Stimulated activated CD4-positive, alpha-beta T cell treated with anti-CD3 and anti-CD28 coated beads, Interleukin-1b, Interleukin-23, amount 100 ng/mL, for 24 hours (primary cell): ENCODE measurements at regions not wholly inside any gene's neighbourhood (a gene's known extent, or its start where the extent isn't known, plus 50 kb on each side); places are given as distances from the start of the nearest gene placed in this dataset.

Source experiments
- DNase-seq, 4 experiments: peaks; one replicate each; pipeline ENCODE4 v3.0.0-alpha.2; 2020; ENCODE audit warnings: low read depth in 4 of 4, low spot score in 1 of 4

DNA sequence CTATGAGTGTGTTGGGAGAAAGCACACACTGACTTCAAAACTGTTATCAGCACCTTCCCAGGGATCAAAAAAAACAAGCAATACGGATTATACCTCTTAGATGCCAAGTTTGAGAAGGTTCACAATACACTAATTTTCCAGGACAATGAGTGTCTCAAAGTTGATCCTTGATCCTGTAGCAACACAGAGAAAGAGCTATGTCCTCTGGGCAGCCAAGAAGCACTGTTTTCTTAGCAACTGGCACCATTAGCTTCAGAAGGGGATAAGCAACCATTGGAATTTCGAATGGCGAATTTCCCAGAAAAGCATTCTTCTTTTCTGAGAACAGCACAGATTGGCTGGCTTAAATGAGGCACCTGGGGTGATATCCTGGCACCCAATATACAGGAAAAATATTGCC lies 270.3 kb upstream of the RORA start:
- DNase-seq: no peak

DNA sequence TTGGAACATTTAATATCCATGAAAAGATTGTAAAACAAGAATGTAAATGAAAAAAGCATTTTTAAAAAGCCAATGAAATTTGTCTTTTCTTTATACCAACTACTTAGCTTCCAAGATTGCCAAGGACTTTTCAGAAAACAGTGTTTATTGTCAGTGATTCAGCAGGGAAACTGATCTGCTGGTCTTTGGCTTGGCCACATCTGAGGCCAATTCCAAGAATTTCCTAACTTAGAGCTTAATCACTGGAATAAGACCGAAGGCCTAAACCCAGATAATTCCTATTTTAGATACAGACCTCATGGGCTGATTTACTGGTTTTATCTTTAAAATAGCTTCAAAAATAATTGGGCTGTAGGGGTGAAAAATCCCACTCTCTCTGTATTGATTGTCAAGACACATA lies 260.5 kb upstream of the RORA start:
- DNase-seq: no peak

DNA sequence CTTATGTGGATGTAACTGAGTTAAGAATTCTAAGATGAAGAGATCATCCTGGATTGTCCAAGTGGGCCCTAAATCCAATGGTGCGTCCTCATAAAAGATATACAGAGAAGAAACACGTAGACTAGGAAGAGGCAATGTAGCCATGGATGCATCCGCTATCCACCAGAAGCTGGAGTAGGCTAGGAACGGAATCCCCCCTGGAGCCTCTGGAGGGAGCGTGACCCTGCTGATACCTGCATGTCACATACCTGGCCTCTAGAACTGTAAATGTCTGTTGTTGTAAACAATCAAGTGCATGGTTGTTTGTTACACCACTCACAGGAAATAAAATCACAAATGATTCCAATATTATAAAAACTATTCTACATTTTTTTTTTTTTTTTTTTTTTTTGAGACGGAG lies 254.5 kb upstream of the RORA start:
- no peak for DNase-seq

DNA sequence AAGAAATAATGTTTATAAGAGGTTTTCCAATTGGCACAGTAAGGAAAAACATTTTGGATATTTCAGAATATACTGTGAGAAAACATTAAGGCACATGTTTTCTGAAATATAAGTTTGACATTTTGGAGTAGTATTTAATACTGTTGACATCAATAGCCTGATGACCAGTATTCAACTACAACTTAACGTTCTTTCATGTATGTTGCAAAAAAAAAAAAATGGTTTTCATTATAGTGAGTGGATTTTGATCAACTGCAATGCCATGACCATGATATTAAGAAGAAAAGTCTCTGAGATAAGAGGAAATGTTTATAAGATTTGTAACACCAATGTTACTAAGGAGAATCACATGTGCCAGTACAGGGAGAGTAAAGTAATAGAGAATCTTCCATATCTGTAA lies 252.8 kb upstream of the RORA start:
- DNase-seq: no peak

DNA sequence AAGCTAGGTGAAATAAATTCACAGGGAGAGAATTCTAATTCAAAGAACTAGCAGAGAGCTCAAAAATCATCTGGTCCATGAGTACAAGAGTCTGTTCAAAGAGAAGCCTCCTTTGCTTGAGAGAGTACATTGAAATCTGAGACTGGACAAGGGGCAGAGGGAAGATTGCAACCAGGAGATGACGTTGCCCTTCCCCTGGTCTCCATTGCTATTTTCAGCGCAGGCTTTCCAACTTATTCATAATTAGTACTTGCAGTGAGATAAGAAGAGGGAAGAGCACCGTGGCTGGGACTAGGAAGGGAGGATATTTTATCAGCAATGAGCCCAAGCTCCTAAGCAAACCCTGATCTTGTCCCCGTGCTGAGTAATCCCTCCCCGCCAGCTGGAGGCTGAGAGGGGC lies 251.8 kb upstream of the RORA start:
- DNase-seq: no peak

DNA sequence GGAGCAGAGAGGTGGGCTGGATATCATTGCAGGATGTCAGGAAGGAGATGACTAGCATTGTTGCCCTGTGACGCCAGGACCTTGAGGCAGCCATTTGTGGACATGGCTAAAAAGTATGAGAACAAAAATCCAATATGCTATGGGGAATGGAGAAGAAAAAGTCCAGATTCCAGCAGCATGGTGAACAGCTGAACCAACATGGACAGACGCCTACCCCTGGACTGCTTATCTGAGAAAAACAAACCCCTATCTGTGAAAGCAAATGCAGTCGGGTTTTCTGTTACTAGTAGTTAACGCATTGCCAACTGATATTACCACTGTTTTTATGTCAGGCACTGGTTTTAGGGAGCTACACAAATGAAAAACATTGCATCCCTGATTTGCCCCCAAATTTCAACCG lies 251.2 kb upstream of the RORA start:
- DNase-seq: no peak

DNA sequence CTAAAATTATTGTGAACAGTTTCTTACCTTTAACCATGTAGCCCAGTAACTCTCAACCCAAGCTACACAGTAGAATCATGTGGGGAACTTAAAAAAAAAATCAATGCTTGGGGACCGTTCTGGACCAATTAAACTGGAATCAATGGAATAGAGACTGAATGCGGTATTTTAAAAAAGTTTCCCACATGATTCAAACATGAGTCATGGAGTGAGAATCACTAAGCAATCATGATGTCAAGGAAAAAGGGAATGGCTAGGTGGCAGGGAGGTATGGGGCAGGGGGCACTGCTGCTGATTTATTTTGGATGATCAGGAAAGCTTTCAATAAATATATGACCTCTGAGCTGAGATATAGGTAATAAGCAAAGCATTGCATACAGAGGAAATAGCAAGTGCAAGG lies 250.5 kb upstream of the RORA start:
- DNase-seq: no peak

DNA sequence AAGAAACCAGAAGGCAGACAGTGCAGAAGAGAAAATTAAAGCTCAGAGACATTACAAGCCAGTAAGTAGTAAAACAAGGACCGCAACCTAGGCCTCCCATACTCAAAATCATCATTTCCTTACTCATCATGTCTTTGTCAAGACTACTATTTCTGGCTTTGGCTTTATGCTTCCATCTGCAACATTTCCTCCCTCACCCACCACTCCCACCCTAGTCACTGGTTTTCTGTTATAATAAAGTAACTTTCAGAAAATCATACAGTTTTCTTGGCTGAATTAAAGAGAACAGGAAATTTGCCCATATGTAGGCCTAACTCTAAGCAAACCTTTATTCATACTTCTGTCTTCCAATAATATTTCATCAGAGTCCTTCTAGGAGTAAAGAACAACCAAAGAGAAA lies 247.6 kb upstream of the RORA start:
- no peak for DNase-seq

DNA sequence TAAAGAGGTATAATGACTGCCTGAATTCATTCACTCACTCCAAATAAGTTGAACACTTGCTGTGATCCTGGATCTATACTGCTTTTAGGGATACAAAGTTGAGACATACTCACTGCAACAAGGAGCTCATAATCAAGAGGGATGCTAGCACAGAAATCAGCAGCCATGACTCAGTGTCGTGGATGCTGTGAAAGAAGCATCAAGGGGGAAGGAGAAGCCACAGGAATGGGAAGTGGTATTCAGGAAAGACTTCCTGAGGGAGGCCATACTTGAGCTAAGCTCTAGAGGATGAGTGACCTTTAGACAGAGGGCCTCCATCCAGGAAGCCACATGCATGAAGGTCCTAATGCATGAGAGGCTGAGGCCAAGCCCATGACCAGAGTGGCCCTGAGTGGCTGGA lies 245.7 kb upstream of the RORA start:
- no peak for DNase-seq

DNA sequence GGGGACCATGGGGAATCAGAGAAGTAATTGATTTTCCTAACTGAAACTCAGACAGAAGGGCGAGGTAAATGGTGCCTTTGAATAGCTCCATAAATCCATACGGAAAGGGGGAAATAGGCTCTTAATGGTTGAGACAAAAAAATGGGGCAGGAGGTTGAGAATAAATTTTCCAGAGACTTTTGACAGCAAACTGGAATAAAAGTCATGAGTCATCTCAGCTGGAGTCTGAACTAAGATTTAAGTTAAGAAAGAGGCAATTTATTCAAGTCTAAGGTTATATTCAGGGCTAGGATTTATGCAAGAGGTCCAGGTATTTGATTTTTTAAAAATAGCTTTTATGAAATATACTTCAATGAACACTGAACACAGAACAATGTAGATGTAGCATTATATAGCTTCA lies 238.7 kb upstream of the RORA start:
- DNase-seq: no peak

DNA sequence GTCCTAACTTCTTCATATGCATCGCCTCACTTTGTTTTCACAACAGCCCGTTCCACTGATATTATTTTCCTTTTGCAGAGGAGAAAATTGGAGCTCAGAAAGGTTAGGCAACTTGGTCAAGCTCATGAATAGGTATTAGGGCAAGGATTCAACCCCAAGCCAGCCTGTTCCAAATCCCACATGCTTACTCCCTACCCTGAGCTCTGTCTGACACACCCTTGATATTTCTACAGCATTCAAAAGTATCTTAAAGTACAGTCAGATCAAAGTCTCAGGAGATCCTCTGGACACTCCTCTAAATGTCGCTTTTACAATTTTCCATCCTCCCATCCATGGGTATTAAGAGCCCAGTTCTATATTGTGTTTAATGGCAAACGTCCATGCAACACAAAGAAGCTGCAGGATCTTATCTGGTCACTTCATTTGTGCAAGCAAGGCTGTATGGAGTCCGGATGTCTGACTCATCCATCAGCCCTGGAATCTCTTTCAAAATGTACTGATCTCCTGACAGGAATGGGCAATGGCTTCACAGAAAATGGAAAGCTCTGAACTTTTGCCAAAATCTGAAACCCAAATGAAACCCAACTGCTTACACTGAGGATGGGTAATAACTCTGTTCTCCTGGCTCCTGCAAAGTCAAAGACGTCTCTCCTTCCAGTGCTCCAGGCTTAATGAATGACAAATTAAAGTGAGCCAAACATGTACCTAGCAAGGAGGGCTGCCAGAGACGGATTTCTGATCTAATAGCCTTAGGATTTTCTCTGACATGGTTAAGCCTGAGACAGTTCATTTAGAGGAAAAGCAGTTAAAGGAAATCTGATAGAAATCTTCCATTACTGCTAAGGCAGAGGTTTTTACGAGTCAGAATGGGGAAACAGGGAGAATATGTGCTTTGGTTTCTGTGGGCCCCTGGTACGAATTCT lies 230.9 kb upstream of the RORA start:
- DNase-seq: no peak

DNA sequence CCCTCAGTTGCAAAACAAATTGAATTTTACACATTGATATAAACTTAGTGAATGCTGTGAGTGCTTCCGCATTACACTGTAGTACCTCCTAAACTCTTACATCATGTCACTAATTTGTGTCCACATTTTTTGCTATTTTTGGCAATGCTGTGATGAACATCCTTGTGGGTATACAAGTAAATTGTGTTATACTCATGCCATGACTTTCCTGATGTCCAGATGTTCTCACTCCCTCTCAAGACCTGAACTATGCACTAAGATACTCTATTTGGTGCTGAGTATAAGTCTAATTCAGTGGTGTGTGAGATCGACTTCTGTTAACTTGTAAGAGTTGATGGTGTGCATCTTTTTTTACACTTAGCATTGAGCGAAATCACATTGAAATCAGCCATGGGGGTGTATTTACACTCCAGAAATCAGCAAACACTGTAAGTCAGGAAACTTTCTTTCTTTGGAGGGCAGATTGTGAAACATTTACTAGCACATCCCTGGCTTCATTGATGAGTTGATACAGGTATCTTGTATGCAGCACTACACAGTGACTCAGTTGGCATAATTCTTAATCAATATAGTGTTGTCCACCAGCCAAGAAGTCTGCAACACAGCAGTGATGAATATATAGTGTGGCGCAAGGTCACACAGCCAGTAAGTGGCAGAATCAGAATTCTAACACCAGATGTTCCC lies 228.1 kb upstream of the RORA start:
- no peak for DNase-seq

DNA sequence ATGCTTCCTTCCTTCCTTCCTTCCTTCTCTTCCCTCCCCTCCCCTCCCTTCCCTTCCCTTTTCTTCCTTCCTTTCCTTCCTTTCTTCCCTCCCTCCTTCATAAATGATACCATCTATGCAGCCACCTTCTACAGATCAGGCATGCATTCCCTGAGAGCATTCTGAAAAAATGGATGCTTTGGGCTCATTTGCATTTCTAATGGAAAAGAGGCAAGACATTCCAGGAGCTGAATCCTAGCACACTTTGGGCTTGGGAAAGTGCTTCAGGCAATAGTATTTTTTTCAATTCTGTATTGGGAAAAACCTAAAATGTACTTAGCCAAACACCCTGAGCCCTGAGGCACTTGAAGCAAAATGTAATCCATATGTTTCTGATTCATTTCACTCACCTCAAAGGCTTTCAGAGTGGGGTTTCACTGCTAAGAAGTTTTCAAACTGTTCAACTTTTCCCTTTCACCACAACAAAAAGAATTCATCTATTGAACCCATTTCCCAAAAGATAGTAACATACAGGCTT lies 220.1 kb upstream of the RORA start:
- no peak for DNase-seq

DNA sequence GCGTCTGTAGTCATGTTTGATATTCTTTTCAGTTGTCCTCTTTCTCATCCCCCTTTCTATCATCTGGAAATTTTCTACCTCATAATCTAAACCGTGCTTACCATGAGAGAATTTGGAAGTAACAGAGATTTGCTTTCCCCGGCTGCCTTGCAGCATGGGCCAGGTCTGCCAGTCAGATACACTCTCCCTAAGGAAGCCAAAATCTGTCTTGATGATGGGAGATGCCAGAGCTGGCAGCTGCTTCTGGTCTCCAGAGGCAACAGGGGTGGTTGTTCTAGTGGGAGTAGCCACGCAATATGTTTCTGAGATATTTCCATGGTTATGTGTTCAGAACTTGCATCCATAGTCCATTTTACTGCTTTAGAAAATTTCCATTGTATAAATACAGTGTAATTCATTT lies 218.9 kb upstream of the RORA start:
- no peak for DNase-seq

DNA sequence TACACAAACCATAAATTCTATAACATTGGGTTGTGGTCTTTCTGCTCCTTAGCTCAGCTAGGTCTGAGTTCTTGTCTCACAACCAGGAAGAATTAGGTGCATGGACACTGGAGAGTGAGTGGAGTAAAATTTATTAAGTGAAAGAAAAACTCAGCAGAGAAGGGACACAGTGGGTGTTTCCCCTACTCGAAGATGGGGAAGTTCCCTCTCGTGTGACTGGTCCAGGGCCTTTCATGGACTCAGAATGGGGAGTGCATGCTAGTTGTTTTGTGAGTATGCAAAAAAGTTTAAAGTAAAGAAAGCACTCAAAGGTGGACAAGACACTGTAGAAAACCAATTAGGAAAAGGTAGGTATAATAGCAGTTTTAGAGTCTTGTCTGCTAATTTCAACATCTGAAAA lies 215.5 kb upstream of the RORA start:
- DNase-seq: no peak

DNA sequence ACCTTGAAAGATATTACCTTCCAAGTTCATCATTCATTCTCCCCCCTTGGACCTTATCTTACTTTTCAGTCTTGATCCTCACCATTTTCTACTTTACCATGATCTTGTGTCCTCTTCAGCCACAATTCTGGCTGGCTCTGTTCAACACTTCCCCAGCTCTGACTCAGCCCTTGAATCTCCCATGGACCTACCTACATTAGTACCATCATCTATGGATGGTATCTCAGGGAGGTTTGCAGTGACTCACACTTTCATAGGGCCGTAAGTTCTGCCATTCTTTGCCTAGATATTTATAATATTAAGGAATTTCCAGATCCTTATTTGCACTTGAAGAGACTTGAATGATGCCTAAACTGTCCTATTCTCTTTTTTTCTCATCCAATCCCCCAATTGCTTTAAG lies 213.7 kb upstream of the RORA start:
- no peak for DNase-seq

DNA sequence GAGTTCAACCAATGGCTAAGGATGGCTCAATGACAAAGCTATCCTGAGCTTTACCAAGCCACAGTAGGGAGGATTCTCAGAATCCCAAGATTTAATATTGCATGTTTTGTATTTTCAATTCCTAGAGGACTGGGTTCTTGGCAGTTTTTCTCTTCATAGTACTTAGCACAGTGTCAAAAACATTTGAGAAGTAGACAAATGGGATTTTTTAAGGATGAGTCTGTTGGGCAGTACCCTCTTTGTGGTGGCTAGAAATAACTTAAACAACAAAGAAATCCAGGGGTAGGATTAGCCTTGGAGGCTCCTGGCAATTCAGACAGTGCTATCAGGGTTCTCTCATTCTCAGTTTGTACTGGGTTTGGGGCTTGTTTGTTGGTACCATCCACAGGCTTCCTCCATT lies 212.8 kb upstream of the RORA start:
- DNase-seq: no peak

DNA sequence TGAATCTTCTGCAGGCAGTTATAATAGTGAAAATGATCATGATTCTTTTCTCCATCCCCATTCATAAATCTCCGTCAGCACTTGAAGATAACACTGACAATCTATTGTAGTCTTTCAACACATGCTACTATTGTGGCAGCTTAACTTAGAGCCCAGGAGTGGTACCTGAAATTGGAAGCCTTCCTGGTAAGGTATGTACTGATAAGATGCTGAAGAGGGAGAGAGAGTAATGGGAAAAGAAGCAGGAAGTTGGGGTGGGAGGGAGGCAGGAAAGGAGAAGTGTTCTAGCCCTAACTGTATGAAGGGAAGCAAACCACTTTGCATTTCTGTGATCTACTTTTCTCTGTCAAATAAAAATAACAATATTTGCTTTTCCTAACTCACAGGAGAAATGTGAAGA lies 197.4 kb upstream of the RORA start:
- DNase-seq: no peak

DNA sequence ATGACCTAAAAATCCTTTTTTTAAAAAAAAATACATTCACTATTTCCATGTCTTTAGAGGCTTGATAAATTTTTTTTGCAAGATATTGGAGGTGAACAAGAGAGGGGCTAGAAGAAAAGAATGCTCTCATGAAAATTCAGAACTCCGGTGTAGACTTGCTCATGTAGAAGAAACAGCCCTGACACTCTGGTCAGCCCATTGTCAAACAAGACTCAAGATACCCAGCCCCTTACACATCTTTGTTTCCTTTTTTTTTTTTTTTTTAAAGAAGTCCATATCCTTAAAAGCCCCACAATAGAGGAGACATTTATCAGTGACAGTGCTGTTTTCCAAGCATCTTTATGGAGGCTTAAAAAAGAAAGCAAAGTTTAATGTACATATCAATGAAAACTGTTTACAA lies 196.8 kb upstream of the RORA start:
- no peak for DNase-seq

DNA sequence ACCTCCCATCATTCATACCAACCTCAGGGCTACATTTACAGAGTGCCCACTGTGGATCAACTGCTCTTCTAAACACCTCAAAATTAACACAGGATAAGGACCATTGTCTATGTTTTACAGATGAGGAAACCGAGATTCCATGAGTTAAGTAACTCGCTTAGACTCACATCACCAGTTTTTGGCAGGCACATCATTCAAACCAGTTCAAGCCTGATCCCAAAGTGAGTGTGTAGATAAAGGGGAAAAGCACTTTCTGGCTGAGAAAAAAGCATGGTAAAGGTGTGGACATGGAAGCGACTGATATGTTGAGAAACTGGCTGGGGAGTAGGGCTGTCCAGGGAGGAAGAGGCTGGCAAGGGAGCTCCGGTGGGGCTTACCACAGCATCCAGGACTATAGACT lies 193.7 kb upstream of the RORA start:
- no peak for DNase-seq

DNA sequence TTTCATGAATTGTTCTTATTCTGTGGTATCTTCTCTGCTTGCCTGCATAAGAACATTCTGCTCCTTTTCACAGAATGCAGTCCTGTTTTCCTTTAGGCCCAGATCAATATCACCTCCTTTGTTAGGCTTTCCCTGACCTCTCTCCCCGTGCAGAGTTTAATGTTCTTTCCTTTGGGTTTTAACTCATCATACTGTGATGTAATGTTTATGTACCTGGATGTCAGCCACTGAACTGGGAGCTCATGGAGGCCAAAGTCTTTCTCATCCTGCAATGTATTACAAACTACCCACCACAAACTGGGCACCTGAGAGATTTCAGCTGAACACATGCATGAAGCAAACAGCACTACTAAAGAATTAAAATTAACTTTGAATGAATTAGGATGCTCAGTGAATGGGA lies 192.8 kb upstream of the RORA start:
- DNase-seq: no peak

DNA sequence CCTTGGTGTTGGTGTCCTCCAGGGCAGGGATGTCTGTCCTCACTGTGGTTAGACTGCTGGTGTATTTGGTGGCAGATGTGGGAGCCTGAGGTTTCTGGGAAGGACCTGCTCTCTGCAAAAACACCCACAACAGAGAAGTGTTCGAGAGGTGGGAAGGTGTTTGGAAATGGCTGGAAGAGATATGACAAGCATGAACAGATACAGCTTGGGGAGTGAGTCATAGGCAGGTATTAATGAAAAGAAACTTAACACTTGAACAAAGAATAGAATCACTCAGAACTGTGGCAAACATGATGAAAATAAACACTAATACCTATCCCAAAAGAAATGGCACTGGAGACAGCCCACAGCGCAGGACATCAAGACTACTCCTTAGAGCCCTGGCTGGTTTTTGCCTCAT lies 192.4 kb upstream of the RORA start:
- no peak for DNase-seq

DNA sequence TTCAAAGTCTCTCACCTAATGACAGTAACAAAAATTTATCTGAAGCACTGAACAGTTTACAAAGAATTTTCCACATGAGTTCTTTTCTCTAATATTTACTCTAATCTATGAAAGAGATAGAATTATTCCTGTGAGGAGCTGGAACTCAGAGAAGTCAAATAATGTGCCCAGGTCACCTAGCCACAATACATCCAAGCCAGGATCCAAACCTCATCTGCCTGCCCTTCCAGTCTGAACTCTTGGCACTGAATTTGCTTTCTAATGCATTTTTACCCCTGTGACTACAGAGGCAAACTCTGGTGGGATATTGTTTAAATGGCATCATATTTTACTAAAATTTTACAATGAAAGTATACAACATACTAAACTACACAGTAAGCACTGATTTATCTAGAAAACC lies 191.4 kb upstream of the RORA start:
- DNase-seq: no peak
